ENCODE measurements at regions not wholly inside any gene's neighbourhood (a gene's known extent, or its start where the extent isn't known, plus 50 kb on each side); places are given as distances from the start of the nearest gene placed in this dataset.
"Not testable (repeated sequence)": the region's sequence is repeated elsewhere in the genome, so short reads cannot be mapped to it uniquely, and the experiment has no call there.

DNA sequence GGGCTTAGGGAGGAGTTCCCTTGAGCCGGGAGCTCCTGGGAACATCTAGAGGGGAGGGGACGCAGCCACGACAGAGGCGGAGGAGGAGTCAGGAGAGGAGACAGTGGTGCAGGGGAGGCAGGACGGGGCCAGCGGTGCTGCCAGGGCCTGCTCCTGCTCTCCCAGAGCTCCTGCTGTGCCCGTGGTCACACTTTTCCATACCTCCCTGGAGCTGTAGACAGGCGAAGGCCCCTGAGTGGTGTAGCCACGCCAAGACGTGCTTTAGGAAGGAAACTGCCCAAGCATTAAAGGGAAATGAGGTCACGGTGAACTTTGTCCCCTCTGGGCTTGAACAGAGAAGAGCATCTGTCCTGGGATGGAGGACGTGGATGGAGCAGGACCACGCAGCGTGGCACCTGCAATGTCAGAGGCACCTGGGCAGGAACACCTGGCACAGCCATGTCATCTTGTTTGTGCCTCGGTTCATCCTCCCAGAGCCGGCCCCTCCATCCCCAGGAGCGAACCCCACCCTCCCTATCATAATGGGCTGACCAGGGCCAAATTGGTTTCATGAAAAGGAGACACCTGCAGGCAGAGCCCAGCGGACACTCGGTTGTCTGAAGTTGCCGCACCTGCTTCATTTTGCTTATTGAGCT is 239.5 kb upstream of the SFSWAP start:
- no peak overlapping the region for H3K27ac ChIP-seq
- no peak for TF ChIP-seq ZFX (IDR thresholded peaks at IDR 0.05)
- TF ChIP-seq, protein P1, sequence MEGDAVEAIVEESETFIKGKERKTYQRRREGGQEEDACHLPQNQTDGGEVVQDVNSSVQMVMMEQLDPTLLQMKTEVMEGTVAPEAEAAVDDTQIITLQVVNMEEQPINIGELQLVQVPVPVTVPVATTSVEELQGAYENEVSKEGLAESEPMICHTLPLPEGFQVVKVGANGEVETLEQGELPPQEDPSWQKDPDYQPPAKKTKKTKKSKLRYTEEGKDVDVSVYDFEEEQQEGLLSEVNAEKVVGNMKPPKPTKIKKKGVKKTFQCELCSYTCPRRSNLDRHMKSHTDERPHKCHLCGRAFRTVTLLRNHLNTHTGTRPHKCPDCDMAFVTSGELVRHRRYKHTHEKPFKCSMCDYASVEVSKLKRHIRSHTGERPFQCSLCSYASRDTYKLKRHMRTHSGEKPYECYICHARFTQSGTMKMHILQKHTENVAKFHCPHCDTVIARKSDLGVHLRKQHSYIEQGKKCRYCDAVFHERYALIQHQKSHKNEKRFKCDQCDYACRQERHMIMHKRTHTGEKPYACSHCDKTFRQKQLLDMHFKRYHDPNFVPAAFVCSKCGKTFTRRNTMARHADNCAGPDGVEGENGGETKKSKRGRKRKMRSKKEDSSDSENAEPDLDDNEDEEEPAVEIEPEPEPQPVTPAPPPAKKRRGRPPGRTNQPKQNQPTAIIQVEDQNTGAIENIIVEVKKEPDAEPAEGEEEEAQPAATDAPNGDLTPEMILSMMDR (conservative IDR thresholded peaks at IDR 0.05) = no peak

DNA sequence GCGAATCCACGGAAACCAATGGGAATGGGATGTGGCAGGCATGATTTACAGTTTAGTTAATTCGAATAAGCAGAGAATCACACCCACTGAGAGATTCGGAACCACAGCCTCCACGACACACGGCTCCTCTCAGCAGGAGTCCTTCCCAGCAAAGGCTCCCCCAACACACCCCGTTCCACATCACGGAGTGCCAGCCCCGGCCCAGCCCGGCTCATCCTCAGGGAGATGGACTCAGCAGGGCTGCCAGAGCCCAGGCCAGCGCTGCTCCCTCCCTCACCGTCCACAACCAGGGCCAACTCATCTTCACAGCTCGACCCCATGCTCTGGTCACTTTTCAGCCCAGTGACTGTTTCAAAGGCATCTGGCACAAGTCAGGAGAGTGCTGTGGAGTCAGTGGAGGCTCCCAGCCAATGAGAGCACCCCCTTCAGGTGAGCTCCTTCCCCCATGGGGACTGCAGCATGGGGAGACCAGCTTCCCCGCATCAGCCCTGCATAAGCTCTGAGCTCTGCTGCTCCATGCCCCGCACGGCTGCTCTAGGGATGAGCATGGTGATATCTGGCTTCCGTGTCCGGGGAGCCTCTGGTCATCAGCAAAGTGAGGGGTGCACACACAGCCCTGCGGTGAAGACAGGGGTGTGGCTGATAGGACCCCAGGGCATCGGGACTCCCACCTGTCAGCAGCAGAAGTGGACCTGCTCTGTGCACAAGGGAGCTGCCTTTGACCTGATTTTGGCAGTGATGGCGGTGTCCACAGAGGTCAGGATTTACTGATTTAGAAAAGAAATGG is 238.8 kb upstream of the SFSWAP start:
- TF ChIP-seq ZFX (IDR thresholded peaks at IDR 0.05) = no peak
- TF ChIP-seq, protein P1 (conservative IDR thresholded peaks at IDR 0.05) = no peak
- H3K27ac ChIP-seq = no peak overlapping the region

GRCh38 chr12:131473261-131473660 is 237.6 kb upstream of the SFSWAP start:
- TF ChIP-seq ZFX (IDR thresholded peaks at IDR 0.05) = no peak
- TF ChIP-seq, protein P1 (conservative IDR thresholded peaks at IDR 0.05) = no peak
- H3K27ac ChIP-seq = peak overlapping the region; percentile 39; the same call in 1 of the 2 replicates

DNA sequence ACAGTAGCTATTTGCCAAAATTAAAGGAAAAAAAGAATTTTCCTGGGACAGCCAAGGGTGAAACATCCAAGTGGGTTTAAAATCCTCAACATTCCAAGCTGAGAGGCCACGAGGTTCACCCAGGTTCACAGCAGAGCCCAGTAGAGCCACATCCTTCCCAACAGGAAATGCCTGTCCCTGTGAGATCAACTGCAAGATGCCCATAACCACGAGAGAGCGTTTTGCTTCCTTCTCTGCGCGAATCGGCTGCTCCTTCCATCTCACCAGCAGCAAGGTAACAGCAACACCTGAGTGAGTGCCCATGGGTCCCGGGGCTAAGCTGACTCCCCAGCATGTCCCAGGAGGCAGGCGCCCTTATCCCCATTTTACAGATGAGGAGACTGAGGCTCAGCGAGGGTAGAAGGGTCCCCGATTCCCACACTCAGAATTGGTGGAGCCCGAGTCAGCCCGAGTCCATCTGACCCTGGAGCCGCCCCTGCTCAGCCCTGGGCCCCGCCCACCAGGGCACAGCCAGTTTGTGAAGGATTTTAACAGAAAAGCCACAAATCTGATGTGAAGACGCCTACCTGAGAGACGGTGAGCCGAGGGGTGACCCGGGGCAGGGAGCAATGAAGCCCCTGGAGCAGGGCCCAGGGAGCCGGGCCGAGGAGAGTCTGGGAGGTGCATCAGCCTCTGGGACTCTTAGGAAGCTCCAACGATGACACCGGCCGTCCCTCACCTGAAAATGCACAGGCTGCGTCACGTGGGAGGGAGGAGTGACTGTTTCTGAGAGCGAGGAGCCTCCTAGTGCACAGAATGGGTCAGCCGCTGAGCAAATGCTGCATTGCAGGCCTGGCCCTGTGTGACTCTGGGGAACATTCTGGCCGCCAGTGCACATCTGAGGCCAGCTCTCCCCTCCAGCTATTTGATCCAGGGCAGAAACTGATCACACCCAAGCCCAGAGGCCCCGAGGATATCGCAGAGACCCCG is 236.9 kb upstream of the SFSWAP start:
- peak overlapping the region; percentile 39 for H3K27ac ChIP-seq
- TF ChIP-seq, protein P1 (conservative IDR thresholded peaks at IDR 0.05) = peak; percentile 39
- TF ChIP-seq ZFX (IDR thresholded peaks at IDR 0.05) = no peak

DNA sequence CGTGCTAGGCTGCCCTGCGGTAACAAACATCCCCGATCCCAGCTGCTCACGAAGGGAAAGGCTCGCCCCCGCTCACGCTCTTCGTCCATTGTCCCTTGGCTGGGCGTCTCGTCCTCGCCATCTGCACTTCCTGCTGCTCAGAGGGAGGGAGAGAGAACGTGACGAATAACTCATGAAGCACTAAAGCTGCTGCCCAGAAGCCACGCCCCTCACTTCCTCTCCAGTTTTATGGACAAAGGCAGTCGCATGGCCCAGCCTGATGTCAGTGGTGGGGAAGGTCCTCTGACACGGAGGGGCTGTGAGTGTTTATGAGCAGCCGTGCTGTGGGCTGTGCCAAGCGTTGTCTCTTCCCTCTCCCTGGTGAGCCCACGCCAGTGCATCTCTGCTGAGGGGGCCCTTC is 235.9 kb upstream of the SFSWAP start:
- H3K27ac ChIP-seq = not testable (repeated sequence)

DNA sequence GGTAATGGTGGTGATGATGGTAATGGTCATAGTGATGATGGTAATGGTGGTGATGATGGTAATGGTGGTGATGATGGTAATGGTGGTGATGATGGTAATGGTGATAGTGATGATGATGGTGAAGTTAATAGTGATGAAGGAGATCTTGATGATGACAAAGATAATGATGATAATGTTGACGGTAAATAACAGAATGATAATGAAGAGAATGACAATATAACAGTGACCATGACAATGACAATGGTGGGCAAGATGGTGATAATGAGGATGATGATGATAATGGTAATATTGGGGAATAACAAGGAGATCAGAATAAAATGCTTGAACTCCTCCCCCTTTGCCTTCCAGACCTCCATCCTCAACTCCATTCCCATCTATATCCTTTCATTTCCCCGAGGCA is 233.3 kb upstream of the SFSWAP start:
- no peak overlapping the region for H3K27ac ChIP-seq
- no peak for TF ChIP-seq ZFX (IDR thresholded peaks at IDR 0.05)
- TF ChIP-seq, protein P1 (conservative IDR thresholded peaks at IDR 0.05) = no peak

- H3K27ac ChIP-seq = no peak overlapping the region
- TF ChIP-seq, protein P1 (conservative IDR thresholded peaks at IDR 0.05) = no peak
- no peak for TF ChIP-seq ZFX (IDR thresholded peaks at IDR 0.05)
Measured at GRCh38 chr12:131478468-131478867, 232.4 kb upstream of the SFSWAP start.
